SIG-M5 treated with dmso at 0.1 percent for 504 hours (cell line): ENCODE measurements at regions not wholly inside any gene's neighbourhood (a gene's known extent, or its start where the extent isn't known, plus 50 kb on each side); places are given as distances from the start of the nearest gene placed in this dataset.

Experiments
- DNase-seq: peaks from one replicate; lab custom pipeline; 2025; ENCODE audit not compliant: unreplicated experiment; lab: John Stamatoyannopoulos, UW

DNA sequence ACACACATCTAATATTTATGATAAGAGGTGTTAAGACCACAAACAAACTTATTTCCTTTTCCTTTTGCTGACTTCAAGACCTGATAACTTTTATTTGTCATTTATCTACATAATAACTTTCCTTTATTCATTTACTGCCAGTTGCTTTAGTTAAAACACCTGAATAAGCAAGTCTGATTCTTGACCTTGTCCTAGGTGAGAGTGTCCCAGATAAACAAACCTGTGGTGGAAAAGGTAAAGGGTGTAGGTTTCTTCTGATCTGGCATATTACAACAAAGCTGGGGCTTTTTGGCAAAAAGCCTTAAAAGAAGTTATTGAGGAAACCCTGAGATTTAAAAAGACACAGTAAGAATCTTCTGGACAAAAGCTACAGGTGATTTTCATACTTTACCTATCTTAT, 191.5 kb downstream of the ZBBX start:
- no peak for DNase-seq

DNA sequence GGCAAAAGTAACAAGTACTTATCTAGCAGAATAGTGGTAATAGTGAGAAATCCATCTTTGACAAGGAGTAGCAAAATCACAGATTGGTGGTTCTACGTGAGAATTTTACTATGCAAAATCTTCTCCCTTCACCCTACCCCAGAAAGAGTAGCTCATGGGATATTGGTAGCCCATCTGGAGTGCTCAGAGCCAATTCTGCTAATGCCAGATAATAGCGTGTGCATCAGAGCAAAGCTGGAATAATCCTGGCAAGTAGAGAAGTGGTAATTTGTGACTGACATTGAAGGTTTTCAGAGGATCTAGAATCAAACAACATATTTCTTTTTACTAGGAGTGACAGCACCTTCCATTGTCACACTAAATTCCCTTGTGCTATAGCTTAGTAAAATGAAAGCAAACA, 192.9 kb downstream of the ZBBX start:
- no peak for DNase-seq

DNA sequence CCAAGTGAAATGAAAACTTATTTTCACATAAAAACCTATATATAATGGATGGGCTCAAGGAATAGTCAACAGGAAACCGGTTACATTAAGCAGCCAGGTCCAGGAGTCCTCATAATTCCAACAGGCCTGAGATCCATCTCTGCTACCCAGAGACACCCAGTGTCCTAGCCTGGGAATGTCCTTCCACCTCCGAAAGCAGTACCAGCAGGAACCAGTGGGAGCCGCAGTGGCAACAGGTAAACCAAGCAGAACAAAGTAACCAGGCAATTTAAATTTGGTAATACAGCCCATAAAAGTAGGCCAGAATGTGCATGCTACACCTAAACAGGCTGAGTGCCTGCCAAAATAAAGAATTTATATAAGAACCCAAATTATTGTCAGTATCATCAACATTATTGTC, 195.6 kb downstream of the ZBBX start:
- peak; percentile 4 for DNase-seq

DNA sequence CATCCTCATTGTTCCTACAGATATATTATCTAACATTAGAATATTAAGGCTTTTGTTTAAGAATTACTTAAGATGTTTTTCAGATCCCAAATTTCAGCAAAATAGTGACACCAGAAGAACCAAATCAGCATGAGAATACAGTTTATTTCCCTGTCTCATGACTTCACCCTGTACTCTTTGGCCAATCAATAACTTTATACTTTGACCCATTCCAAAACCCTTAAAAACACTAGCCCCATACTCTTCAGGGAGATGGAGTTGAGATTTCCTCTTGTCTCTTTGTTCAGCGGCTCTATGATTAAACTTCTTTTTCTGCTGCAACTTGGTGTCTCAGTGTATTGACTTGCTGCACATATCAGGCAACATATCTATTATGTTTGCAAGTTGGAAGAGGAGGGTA, 207.7 kb downstream of the ZBBX start:
- DNase-seq: no peak

DNA sequence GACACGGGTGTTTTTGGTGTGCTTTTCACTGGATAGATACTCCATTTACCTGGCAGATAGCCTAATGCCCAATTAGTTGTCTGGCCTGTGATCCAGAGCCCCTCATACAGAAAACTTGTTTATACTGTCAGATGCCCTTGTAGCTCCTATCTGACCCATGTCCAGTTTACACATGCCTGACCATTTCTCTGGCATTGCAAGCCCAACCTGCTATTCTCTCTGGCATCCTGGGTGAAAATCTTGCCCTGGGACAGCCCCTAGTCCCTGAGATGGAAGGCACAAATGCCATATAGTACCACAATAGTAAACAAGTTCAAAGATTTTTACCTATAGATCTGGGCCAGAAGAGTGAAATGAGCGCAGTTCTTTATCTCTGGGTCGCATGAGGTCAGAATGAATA, 212.6 kb downstream of the ZBBX start:
- no peak for DNase-seq

DNA sequence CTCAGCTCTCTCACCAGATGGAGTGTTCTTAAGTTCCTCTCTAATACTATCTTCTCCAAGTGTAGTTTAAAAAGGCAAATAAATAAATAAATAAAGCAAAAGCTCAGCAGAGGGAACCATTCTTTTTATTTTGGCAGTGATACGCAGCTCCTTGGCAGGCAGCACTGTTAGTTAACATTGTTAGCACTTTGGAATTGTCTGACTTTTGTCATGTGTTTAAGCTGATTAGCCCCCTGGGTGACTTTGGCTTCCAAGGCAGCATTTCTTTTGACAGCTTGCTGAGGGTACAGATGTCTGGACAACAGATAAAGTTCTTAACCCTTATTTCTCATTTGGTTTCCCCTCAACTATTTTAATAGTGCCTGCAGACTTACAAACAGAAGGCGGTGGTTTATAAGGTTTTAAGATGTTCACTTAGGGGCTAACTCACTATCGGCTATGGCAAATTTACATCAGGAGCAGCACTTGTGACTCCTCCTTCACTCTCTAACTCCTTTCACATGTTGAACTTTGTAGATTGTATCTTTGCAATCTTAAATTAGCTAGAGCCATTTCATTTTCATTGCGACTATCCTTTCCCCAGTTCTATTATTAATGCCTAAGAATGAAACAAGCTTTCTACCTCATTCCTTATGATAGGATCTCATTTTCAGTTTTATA, 213.4 kb downstream of the ZBBX start:
- no peak for DNase-seq

DNA sequence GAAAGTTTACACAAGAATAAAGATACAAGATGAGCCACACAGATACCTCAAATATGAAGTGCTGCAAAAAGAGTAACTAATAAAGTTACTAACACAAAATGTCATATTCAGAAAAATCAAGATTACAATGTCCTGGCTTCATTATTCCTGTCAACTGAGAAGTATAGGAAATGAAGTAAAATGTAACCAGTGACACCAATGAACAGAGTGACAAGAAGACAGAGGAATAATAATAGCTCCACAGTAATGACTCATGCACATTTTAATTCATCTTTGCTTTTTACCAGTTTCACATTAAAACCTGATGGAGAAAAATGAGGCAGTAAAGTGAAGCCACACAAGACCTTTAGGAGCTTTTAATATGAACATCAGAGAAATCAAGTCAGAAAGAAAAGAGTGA, 214.1 kb downstream of the ZBBX start:
- peak; percentile 21 for DNase-seq

DNA sequence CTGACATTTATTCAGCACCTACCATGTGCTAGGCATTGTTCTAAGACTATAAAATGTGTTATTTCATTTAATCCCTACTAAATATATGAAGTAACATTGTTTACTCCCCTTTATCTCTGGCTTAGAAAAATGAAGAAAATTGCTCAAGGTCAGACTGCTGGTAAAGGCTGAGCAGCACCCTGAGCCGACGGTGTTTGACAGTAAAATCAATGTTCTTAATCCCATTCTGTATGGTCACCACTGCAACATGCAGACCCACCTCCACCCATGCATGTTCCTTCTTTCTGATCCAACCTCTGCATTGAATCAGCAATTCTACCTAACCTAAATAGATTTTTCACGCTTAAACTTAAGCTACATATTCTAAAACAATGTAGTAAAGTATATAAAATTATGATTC, 216.5 kb downstream of the ZBBX start:
- no peak for DNase-seq

DNA sequence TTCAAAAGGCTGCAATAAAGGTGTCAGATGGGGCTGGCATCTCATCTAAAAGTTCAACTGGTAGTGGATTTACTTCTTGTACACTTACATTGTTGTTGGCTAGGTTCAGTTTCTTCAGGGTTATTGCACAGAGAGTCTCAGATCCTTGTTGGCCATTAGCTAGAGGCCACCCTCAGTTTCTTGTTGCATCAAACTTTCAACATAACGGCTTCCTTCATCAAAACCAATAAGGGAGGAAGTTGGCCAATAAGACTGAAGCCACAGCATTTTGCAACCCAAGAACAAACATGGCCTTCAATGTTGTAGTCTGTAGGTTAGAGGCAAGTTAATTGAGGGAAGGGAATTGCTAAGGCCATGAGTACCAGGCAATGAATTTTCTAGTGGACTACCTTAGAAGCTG, 218.0 kb downstream of the ZBBX start:
- DNase-seq: peak; percentile 97

DNA sequence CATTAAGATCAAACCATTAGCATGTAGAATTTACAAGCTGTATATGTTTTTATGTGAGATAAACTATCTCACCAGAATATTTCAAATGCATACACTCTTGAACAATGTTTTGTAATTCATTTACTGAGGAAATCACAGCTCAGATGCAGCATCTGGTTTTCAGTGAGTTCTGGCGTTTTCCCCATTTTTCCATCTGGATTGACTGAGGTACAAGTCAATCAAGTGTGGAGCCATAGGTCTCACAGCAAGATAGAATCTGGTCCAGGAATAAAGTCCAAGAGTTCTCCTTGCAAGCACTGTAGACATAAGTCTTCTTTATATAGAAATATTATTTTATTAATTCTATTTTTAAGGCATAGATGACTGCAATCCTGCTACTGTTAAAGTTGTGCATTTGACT, 219.3 kb downstream of the ZBBX start:
- no peak for DNase-seq

DNA sequence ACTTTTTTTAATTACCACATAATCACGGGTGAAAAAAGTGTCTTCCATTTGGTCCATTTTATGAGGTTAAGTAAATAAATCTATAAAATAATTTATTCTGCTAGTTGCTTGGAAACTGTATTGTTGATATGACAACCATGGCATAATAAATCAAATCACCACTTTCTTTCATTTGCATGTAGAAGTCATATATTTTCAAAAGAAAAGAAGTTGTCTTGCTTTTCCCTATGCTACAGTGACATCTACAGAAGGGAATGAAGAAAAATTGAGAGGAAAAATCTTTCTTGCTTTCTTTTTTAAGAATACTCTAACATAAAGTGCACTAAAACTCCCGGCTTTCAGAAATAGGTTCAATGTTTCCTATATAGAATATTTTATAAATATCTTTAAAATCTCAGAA, 228.5 kb downstream of the ZBBX start:
- DNase-seq: no peak

DNA sequence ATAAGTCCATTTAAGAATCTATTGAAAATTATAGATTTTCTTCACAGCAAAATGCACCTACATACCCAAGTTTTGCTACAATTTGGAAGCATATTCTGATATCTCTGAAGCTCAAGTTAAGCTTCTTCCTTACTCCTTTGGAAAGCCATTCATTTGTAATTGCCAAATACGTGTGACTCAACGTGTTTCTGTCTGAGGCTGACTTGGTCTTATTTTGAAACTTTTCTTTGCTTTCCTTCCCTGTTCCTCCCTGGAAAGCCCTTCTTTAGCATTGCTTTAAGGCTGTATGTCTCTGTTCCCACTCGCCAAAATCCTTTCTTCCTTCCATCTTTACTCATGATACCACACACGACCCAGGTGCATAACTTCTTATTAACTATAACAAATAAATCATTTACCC, 232.0 kb downstream of the ZBBX start:
- DNase-seq: peak; percentile 77

DNA sequence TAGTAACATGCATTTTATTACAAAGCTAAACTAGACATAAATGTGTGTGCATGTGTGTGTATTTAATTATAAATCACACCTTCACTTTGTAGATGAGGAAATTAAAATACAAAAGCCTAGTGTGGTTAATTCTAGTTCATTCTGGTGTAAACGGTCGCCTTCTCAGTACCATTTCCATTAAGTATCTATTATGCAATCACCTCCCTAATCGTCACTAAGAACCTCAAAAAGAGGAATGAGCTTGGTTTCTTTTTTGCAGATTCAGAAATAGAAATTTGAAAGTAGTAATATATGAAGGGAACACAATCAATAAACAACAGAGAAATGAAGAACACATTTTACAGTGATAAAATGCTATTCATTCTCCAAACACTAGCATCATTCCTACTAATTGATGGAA, 233.2 kb downstream of the ZBBX start:
- peak; percentile 67 for DNase-seq

DNA sequence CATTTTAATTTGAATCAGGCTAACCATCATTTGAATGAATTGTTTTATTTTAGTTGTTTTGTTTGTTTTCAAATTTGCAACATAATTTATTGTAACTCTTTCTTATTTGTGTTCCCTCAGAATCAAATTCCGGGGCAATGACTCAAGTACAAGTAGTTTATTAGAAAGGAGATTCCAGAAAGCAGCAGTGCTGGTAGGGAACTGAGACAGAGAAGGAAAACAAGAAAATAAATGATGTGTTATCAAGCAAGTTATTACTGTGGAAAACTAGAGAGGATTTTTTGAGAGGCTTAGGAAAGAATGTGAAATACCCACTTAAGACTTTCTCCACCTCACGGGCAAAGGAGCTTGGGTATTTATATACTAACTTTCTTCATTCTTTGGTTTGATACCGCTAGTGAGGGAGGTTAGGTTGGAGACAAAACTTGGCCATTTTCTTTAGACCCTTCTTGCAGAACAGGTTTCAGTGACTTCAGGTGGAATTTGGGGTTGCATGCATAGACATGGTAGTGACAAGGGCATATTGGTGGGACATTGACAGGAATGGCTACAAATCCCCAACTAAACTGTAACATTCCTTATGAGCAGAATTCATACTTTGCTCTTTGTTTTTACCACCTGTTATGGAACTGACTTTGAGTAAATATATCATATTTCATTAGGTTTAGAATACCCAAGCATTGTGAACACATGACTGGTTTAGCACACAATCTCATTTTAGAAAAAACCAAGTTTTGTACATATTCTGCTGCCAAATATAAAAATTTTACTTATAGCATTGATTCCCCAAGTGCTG, 254.3 kb downstream of the ZBBX start:
- DNase-seq: no peak

DNA sequence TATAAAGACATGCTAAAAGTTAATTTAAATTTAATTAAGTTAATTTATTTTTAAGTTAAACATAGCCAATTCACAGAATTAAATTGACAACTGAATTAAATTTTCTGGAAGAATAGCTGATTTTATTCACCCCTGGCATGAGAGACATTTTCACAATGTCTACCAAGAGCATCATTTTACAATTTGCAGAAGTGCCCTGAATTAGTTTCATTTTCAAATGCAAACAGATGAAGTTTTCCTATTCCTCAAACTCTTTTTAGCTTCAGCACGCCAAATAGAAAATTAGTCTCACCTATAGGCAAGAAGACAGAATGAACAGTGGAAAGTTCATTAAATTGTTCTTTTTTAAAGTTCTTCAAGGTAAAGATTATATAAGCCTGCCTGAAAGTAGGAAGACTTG, 259.3 kb downstream of the ZBBX start:
- peak; percentile 42 for DNase-seq

DNA sequence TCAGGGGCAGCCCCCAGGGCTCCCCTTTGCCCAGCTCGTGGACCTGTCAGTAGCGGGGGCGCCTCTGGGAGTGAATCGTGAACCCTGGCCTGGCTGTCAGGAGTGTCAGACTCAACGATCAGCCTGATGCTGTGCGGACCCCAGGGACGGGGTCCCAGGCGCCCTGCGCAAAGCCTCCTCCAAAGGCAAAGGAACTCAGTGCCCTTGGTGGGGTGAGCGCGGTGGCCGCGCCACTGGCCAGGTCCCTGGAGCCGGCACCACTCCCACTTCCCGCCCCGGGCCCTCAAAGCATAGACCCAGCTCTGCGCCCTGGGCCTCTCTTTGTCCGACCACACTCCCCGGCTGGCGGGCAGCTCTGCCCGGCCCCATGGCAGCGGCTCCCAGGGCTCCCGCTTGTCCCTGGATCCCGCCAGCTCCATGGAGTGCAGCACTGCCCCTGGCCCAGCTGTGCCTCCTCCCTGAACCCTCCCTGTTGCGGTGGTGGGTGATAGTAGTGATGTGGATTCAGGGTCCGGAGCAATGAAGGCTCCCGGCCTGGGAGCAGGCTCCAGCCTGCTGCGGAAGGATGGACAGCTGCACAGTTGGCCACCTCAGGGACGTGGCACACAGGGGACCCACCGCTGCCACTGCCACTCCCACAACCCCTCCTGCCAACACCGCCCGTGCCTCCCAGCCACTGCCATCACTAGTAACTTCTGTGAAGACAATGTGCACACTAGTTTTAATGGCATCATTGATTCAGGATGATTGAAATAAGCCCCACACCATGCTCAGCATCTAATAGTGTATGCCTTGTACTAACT, 263.8 kb downstream of the ZBBX start:
- no peak for DNase-seq

DNA sequence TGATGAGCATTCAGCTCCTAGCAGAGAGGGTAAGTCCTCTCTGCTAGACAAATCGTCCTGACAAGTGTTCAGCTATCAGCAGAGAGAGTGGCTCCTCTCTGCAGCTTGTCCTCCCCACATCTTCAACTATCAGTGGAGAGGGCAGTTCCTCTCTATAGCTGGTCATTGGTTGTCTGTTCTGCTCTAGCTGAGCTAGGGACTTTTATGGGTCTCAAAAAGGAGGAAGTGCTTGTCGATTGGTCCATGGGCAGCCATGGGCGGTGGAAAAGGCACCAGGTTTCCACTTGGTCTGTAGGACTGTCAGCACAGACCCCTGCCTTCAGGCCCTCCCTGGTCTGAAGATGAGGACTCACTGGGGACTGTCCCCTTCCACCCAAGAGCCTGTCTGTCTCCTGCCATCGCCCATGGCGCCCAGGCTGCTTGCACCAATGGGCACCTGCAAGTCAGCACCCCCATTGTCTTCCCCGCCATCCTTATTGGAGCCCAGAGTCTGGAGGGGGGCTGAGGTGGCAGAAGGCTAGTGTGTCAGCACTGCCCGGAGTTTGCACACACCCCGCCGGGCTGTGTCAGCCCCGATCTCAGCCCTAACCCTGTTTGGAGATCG, 264.7 kb downstream of the ZBBX start:
- no peak for DNase-seq

DNA sequence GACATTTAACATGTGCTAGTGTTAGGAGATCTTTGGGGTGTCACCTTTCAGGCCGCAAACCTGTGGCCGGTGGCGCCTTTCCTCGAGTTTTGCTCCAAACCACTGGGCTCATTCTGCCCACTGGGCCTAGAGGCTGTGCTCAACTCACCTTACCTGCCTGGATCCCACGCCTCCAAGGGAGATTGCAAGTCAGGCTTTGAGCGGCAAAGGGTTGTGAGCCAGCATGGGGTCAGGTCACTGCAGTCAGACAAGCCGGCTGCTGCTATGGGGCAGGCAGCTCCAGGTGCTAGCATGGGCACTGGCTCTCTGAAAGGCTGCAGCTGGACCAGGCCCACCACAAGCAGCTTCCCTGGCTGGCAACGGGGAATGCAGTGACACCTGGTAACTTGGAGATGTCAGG, 265.5 kb downstream of the ZBBX start:
- DNase-seq: no peak

DNA sequence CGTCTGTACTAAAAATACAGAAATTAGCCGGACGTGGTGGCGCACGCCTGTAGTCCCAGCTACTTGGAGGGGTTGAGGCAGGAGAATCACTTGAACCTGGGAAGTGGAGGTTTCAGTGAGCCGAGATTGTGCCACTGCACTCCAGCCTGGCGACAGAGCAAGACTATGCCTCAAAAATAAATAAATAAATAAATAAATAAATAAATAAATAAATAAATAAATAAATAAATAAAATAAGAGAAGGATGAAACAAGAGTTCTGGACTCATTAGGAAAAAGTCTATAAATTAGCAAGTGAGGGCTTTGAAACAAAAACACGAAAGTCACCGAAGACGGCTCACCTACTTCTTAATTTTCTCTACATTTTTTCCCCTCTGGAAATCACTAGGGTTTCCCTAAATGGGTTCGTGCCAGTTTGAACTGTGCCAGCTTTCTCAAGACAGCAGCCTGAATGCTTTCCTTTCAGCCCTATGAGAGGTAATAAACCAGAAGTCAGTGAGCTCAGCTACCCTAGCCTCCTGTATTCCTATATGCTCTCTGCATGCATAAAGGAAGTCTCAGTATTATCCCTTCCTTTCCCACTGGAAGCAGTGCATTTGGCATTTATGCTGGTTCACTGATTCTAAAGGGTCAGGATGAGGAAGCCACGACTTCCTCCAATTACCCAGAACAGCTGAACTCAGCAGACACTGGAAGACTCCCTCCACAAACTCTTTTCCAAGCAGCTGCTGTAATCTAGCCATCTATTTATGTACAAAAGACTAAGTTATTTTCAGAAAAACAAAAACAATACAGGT, 266.9 kb downstream of the ZBBX start:
- no peak for DNase-seq

DNA sequence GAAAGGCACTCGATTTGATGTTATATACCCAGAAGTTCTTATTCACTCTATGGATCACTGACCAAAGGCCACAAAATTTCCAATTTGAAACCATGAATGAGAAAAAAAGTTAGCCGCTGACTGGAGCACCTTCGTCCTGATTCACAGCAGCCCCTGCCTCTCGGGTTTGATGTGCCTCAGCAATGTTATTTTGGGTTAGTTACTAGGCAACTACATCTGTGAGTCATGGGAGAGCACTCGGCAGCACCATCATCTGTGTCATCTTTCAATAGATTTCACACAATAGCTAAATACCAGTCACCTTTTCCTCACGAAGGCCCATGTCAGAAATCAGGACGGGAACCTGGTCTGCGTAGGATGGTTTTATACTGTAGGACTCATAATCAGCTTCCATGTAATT, 269.2 kb downstream of the ZBBX start:
- DNase-seq: no peak

DNA sequence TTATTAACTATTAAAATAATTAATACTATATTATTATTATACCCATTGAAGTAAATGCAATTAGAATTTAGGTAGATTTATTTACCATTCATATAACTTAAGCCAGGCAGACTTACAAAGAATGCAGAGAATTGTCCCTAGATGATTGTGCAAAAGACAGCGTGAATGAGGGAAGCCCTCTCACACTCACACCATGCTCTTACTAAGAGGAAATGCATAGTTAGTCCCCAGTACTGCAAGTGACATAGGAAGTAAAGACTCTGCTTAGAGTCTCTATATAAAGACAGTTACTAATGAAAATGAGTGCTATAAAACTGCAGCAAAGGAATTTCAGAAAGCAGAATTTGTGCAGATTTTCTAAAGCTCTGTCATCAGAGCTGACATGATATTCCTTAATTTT, 270.4 kb downstream of the ZBBX start:
- peak; percentile 36 for DNase-seq
